ENCODE measurements at regions not wholly inside any gene's neighbourhood (a gene's known extent, or its start where the extent isn't known, plus 50 kb on each side); places are given as distances from the start of the nearest gene placed in this dataset.

DNA sequence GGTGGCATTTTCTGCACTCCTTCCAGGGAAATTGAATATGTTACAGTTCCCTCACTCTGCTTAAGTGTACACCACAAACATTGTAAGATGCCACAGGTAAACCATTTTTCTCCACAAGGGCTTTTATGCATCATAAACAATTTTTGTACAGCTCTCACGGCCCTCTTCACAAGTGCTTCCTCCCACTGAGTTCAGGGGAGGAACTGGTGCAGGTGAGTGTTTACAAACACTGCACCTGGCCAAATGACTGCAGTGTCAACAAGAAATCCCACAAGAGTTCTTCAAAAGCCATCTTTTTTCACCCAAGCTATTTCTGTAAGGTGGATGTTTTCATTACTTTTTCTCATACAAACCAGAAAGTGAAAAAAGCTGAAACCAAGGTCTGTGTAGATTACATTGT, 973.2 kb downstream of the AACS start:
- TF ChIP-seq POLR2A (IDR thresholded peaks at IDR 0.05) (no peak), CTCF (IDR thresholded peaks at IDR 0.05 in 8 of 11, conservative IDR thresholded peaks at IDR 0.05 in 3 of 11) (no peak)
